HFFc6 (cell line): ENCODE measurements at regions not wholly inside any gene's neighbourhood (a gene's known extent, or its start where the extent isn't known, plus 50 kb on each side); places are given as distances from the start of the nearest gene placed in this dataset.

Source experiments
- DNase-seq: peaks from one replicate; pipeline ENCODE4 v3.0.0-alpha.2; 2018
- H3K27ac Mint-ChIP-seq: 2 replicates; pipeline ENCODE4 v1.8.0; 2020; ENCODE audit warnings: mild to moderate bottlenecking, mixed read lengths
- H3K27me3 Mint-ChIP-seq: 2 replicates; pipeline ENCODE4 v1.8.0; 2021; ENCODE audit warnings: mild to moderate bottlenecking, moderate library complexity, mixed read lengths; ENCODE audit not compliant: insufficient read depth
- H3K36me3 Mint-ChIP-seq: 2 replicates; pipeline ENCODE4 v1.8.0; 2021; ENCODE audit warnings: low read depth, mixed read lengths
- H3K4me1 Mint-ChIP-seq: 2 replicates; pipeline ENCODE4 v1.8.0; 2020; ENCODE audit warnings: low read depth, mixed read lengths
- H3K4me3 Mint-ChIP-seq: 2 replicates; pipeline ENCODE4 v1.8.0; 2020; ENCODE audit warnings: mild to moderate bottlenecking, moderate library complexity, mixed read lengths
- H3K9me3 Mint-ChIP-seq: 2 replicates; pipeline ENCODE4 v1.8.0; 2020; ENCODE audit warnings: mild to moderate bottlenecking, mixed read lengths
- TF ChIP-seq, protein P1 (sequence below): fragments of 200-600 bp; sonication (generic); IDR thresholded peaks from 2 replicates; pipeline ENCODE4 v1.5.0; 2021; ENCODE audit warnings: antibody characterized with exemption, mild to moderate bottlenecking

DNA sequence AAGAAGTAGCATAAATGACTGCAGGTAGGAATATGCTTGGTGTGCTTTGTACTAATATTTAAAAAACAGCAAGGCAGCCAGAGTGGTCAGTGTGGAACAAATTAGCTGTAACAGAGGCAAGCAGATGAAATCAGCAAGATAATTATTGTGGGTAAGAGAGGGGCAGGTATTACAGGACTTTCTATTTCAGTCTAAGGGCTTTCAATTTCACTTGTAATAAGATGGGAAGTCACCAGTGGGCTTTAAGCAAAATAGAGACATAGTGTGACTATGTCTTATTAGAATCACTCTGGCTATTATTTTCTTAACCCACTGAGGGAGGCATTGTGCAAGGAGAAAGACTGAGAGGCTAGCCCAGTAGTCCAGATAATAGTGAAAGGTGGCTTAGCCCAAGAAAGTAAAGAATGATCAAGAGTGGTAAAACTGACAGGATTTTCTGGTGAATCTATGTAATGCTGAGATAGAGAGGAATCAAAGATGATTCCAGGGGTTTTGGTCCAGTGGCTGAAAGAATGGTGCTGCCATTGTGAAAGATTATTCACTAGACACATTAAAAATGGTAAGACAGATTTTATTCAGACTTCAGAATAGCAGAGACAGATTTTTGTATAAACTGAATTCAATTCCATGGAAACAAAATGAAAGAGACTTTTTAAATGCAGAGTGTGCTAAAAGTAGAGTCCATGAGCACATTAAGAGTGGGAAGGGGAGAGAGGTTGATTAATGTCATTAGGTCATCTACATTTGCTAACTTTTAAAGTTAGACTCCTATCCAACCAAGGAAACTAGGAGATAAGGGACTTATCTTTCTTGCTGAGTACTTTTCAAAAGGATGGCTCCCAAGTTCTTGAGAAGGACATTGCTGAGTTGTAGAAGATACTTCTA is 1136.0 kb downstream of the HACE1 start:
- no peak for DNase-seq
- Mint-ChIP-seq H3K9me3 (peaks cover 9% of the 10 kb centered on the region), H3K4me3 (no peak overlapping the region), H3K27ac (no peak overlapping the region), H3K4me1 (no peaks in the 10 kb centered on the region), H3K27me3 (no peaks in the 10 kb centered on the region), H3K36me3 (no peaks in the 10 kb centered on the region; the same call in 1 of the 2 replicates)
- TF ChIP-seq, protein P1, sequence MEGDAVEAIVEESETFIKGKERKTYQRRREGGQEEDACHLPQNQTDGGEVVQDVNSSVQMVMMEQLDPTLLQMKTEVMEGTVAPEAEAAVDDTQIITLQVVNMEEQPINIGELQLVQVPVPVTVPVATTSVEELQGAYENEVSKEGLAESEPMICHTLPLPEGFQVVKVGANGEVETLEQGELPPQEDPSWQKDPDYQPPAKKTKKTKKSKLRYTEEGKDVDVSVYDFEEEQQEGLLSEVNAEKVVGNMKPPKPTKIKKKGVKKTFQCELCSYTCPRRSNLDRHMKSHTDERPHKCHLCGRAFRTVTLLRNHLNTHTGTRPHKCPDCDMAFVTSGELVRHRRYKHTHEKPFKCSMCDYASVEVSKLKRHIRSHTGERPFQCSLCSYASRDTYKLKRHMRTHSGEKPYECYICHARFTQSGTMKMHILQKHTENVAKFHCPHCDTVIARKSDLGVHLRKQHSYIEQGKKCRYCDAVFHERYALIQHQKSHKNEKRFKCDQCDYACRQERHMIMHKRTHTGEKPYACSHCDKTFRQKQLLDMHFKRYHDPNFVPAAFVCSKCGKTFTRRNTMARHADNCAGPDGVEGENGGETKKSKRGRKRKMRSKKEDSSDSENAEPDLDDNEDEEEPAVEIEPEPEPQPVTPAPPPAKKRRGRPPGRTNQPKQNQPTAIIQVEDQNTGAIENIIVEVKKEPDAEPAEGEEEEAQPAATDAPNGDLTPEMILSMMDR: no peak

DNA sequence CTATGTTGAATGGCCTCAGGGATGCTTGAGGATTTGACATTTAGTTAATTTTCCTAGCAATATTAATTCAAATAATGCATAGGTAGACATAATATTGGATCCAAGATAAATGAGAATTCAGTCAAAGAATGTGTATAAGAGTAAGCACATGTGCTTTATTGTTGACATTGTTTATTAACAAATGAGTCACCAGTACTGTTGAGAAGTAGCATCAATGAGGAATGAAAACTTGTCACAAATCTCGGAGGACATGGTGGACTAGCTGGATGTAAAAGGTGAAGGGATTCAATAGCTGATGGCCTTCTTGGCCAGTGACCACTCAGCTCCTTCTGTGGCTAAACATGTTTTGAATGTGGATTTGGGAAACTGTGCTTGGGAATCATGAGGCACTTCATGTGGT is 1137.0 kb downstream of the HACE1 start:
- no peaks in the 10 kb centered on the region for H3K27me3 Mint-ChIP-seq
- H3K36me3 Mint-ChIP-seq: no peaks in the 10 kb centered on the region; the same call in 1 of the 2 replicates
- no peak for DNase-seq
- TF ChIP-seq, protein P1: no peak
- no peak overlapping the region for H3K27ac Mint-ChIP-seq
- peaks cover 9% of the 10 kb centered on the region for H3K9me3 Mint-ChIP-seq
- H3K4me3 Mint-ChIP-seq: no peak overlapping the region
- H3K4me1 Mint-ChIP-seq: no peaks in the 10 kb centered on the region

DNA sequence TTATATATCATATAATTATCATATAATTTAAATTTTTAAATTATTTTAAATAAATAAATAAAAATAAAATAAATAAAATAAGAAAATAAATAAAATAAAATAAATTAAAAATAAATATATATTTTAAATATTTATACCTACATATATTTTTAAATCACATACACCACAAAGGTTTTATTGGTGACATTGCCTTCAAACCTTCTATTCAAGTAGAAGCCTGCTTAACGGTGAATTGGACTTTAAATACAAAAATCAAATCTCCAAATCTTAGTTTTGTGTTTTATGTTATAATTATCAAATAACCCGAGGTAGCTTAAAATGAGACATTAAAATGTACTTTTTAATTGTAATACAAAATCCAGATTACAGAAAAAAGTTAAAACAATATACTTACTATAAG is 1137.8 kb downstream of the HACE1 start:
- Mint-ChIP-seq H3K27ac (no peak overlapping the region), H3K9me3 (peaks cover 9% of the 10 kb centered on the region), H3K36me3 (no peaks in the 10 kb centered on the region; the same call in 1 of the 2 replicates), H3K27me3 (no peaks in the 10 kb centered on the region), H3K4me1 (no peaks in the 10 kb centered on the region), H3K4me3 (no peak overlapping the region)
- no peak for DNase-seq
- TF ChIP-seq, protein P1: no peak

DNA sequence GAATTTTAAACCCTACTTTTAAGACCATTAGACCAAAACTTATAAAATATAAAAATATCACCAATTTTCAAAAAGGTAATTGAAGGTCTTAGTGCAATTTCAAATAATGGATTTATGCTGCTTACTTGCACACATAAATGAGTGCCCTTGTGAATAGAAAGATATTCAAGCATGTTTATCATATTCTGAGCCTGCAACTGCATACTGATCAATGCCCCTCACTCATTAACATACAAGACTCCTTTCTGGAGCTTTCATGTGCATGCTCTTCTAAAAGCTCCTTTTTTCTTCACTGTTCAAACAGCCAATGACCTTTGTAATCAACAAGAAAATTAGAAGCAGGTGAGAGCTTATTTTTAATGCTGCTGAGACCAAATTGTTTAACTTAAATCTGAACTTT is 1139.3 kb downstream of the HACE1 start:
- TF ChIP-seq, protein P1: no peak
- DNase-seq: no peak
- Mint-ChIP-seq H3K9me3 (peaks cover 17% of the 10 kb centered on the region), H3K4me1 (no peaks in the 10 kb centered on the region), H3K4me3 (no peak overlapping the region), H3K27me3 (no peaks in the 10 kb centered on the region), H3K36me3 (no peaks in the 10 kb centered on the region; the same call in 1 of the 2 replicates), H3K27ac (no peak overlapping the region)

DNA sequence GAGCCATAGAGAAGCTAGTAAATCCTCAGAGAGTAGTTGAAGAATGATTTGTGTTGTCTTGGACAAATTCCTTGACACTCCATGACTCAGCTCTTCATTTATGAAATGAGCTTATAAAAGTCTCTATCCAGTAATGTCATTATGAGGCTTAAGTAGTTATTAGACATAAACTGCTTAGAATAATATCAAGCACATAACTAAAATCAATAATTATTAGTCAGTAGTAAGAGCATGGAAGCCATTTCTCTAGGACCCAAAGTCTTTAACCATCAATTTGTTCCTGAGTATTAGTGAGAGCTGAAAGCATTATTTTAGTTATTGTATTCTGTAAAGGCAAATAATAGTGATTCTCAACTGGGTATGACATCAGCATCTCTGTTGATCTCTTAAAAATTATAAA is 1140.2 kb downstream of the HACE1 start:
- Mint-ChIP-seq H3K9me3 (peaks cover 19% of the 10 kb centered on the region), H3K4me3 (no peak overlapping the region), H3K36me3 (no peaks in the 10 kb centered on the region; the same call in 1 of the 2 replicates), H3K4me1 (no peaks in the 10 kb centered on the region), H3K27ac (no peak overlapping the region), H3K27me3 (no peaks in the 10 kb centered on the region)
- TF ChIP-seq, protein P1: no peak
- DNase-seq: no peak
